GM13976 (cell line): ENCODE measurements at regions not wholly inside any gene's neighbourhood (a gene's known extent, or its start where the extent isn't known, plus 50 kb on each side); places are given as distances from the start of the nearest gene placed in this dataset.

ENCODE experiments used
- DNase-seq: peaks from one replicate; pipeline ENCODE4 v3.0.0; 2012; ENCODE audit warnings: low spot score
- in situ Hi-C: fragments of 300-500 bp; cut with MboI; formaldehyde crosslinking; loops from one replicate; pipeline ENCODE4 v1.12.0; 2022; ENCODE audit warnings: low sequenced_read_pairs, mixed read lengths, inconsistent platforms; ENCODE audit not compliant: unreplicated experiment
- TF ChIP-seq, protein P1 (sequence below): IDR thresholded peaks from 2 replicates; pipeline ENCODE4 v1.5.1; 2012; ENCODE audit warnings: borderline replicate concordance, mild to moderate bottlenecking; ENCODE audit not compliant: insufficient read depth; ENCODE audit errors: extremely low read depth, missing control alignments, control extremely low read depth

DNA sequence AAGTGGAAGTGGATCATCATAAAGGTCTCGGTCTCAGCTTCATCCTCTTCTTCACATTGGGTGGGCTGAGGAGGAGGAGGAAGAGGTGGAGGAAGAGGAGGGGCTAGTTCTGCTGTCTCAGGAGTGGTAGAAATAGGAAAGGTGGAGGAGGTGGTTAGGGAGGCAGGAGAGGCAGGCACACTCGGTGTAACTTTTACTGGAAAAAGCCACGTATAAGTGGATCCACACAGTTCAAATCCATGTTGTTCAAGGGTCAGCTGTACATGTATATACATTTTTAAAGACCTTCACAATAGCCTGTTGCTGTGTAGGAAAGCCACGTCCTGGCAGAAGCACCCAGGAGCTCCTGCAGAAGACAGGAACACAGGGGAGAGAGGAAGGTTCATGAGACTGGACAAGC, 110.3 kb upstream of the RAB12 start:
- no peak for DNase-seq
- TF ChIP-seq, protein P1, sequence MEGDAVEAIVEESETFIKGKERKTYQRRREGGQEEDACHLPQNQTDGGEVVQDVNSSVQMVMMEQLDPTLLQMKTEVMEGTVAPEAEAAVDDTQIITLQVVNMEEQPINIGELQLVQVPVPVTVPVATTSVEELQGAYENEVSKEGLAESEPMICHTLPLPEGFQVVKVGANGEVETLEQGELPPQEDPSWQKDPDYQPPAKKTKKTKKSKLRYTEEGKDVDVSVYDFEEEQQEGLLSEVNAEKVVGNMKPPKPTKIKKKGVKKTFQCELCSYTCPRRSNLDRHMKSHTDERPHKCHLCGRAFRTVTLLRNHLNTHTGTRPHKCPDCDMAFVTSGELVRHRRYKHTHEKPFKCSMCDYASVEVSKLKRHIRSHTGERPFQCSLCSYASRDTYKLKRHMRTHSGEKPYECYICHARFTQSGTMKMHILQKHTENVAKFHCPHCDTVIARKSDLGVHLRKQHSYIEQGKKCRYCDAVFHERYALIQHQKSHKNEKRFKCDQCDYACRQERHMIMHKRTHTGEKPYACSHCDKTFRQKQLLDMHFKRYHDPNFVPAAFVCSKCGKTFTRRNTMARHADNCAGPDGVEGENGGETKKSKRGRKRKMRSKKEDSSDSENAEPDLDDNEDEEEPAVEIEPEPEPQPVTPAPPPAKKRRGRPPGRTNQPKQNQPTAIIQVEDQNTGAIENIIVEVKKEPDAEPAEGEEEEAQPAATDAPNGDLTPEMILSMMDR: no peak
- in situ Hi-C loops: no loop called here

DNA sequence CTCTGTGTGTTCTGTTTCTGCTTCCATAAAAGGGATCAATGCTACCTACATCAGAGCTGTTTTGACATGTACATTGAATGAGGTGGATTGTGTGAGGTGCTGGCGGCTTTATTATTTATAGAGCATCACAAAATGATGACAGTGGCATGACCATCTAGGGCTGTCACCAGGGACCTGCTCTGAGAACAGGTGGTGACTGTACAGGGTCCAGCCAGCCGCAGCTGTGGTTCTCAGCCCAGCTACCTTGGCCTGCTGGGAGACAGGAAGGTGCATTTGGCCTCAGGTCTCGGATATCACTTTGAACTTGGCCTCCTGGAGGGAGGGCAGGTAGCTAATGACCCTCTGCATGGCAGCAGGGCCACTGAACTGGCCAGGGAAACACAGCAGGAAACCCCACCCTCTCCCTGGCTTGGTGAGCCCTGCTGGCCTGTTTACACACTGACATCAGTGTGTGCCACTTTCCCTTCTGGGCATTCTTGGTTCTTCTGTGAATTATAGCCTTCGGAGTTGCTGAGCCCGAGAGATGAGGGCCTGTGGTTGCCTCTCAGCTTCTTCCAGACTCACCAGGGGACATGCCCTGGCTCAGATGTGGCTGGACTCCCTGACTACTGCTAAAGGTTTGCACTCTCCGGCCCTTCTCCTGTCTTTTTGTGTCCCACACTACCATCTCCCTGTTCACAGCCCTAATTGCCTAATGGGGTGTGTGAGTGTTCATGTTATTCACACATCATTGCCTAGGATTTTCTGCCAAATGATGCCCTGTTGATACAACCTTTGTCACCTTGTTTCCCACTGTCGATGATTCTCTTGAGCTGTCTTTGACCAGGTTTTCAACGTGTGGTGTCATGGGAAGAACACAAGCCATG, 109.2 kb upstream of the RAB12 start:
- TF ChIP-seq, protein P1: no peak
- no peak for DNase-seq

DNA sequence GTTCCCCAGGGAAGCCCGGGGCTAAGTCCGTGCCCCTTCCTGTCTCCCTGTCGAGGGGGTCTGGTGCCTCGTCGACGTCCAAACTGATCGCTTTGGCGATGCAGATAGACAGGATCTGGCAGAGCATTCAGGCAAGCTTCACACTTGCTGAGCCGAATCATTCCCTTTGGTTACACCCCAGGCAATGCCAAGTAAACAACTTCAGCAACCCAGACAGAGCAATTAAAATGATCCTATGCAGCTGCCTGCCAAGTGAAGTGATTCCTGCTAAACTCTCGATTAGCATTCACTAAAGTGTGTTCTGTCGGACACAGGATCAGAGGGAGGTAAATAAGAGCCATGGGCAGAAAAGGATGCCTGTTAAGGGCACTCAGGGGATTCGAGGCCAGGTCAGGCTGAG, 108.2 kb upstream of the RAB12 start:
- DNase-seq: no peak
- in situ Hi-C loops: no loop called here
- TF ChIP-seq, protein P1: no peak

More for the DNA sequence above, 109.2 kb upstream of the RAB12 start:
- in situ Hi-C loops: no loop called here

DNA sequence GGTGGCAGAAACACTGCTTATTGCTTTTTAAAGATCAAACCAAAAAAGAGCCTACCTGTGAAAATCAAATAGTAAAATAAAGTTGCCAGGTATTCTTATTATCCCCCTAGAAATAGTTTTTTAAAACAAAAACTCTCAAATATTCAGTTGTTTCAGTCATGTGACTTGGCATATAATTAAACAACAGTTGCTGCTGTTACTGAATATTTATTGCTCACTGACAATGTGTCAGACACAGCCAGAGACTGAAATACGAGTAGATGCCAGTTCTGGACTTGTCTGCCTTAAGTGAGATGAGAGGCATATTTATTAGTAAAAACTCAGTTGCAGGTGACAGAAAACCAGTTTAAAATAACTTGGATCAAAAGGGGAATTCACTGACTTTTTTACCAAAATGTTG, 106.0 kb upstream of the RAB12 start:
- DNase-seq: no peak
- in situ Hi-C loops: no loop called here
- TF ChIP-seq, protein P1: no peak

DNA sequence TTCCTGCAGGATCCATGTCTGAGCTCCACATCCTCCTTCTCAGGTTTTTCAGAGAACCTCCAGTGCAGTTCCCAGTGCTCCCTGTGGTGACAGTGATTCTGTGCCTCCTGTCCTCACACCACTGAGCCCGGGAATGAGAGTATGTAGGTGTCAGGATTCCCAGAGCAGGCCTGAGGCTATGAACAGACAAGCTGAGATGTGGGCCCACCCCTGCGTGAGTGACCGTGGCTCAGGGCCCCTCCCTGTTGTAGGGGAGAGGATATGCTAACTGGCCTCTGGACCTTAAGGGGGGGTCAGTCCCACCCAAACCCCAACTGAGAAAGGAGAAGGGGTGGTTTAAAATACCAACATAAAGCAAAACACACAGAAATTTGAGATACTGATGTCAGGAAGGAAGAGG, 104.8 kb upstream of the RAB12 start:
- in situ Hi-C loops: no loop called here
- TF ChIP-seq, protein P1: no peak
- DNase-seq: no peak

DNA sequence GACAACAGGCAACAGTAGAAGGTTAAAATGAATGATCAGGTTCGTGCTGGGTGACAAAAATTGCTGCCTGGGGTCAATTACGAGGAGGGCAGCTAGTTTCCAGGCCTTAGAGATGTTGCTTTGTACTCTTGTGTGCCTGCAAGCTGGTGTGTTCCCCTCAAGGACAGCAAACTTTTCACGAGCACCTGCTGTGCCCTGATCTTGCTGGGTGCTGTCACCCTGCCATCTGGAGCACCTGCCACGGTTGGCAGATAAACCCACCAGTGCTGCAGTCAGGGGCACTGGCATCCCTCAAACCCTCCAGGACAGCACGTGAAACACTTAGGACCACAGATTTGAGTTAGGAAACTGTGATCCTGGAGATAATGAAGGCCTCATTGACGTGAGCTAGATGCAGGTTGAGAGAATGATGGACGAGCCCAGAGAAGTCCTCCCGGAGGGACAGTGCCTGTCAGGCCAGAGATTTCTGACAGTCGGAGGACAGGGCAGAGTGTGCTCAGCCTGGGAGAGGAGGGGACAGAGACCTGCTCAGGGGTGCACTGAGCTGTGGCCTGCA, 104.3 kb upstream of the RAB12 start:
- DNase-seq: no peak
- in situ Hi-C loops: no loop called here
- TF ChIP-seq, protein P1: no peak
